Fibroblast of lung (primary cell): ENCODE measurements at regions not wholly inside any gene's neighbourhood (a gene's known extent, or its start where the extent isn't known, plus 50 kb on each side); places are given as distances from the start of the nearest gene placed in this dataset.

Source experiments
- CTCF ChIP-seq, 2 donors: IDR thresholded peaks in 1 of 2; conservative IDR thresholded peaks in 1 of 2; 1 replicate in 1 of 2; 2 replicates in 1 of 2; pipeline ENCODE4 v1.5.1; 2011 to 2012; ENCODE audit warnings: low read length in 2 of 2, control low read depth in 1 of 2, inconsistent platforms in 1 of 2, low read depth in 1 of 2, mild to moderate bottlenecking in 1 of 2
- EZH2 ChIP-seq: IDR thresholded peaks from 2 replicates; pipeline ENCODE4 v1.5.1; 2012; ENCODE audit warnings: low read length, control low read depth, mild to moderate bottlenecking; ENCODE audit errors: missing control alignments

DNA sequence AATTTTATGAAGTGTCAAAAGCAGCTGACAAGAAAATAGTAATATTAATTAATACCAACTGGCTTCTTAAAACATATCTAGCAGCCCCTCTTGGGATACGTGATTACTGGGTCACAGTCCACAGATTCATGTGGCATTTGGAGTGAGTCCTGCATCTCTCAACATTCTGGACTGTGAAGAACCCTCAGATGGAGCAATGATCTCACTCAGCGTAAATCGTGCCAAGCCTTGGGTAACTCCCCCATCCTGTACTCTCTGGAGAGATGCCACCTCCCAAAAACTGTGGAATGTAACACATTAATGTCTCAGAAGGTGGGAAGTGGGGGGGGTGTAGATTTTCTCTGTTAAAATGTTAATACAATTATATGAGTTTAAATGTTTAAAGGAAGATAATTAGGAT lies 118.2 kb upstream of the IQCM start:
- no peak for TF ChIP-seq CTCF (conservative IDR thresholded peaks at IDR 0.05 in 1 of 2, IDR thresholded peaks at IDR 0.05 in 1 of 2; ENCODE audit: low read depth in 1 of 2, low read length in 2 of 2)
- TF ChIP-seq EZH2, result no peak
